ENCODE measurements at regions not wholly inside any gene's neighbourhood (a gene's known extent, or its start where the extent isn't known, plus 50 kb on each side); places are given as distances from the start of the nearest gene placed in this dataset.

- no peak overlapping the region for H3K4me3 ChIP-seq (ENCODE audit: low read length)
- no peak overlapping the region for H3K9ac ChIP-seq (ENCODE audit: low read length)
- H3K27ac ChIP-seq (ENCODE audit: low read length): no peak overlapping the region
- H2AFZ ChIP-seq (ENCODE audit: low read length): no peak overlapping the region
- no peaks in the 10 kb centered on the region for H3F3A ChIP-seq (ENCODE audit: insufficient read depth, low read length)
- H4K20me1 ChIP-seq (ENCODE audit: insufficient read depth, low read length): no peaks in the 10 kb centered on the region
- H3K4me1 ChIP-seq (ENCODE audit: low read length): 0 out of 2 replicates have a peak, but pooled peaks cover 8% of the 10 kb centered on the region
- no peaks in the 10 kb centered on the region for H3K9me3 ChIP-seq (replicated peaks; ENCODE audit: insufficient read depth, low read length)
- DNase-seq: no peak
- no peaks in the 10 kb centered on the region for H3K27me3 ChIP-seq (replicated peaks; ENCODE audit: insufficient read depth, low read length)
- H3K36me3 ChIP-seq (replicated peaks; ENCODE audit: insufficient read depth, low read length): no peaks in the 10 kb centered on the region
- no peak overlapping the region for H3K4me2 ChIP-seq (ENCODE audit: low read depth, low read length)
- H3K9me2 ChIP-seq (replicated peaks; ENCODE audit: insufficient read depth, low read length): no peaks in the 10 kb centered on the region
- H3K79me2 ChIP-seq (ENCODE audit: low read length): no peaks in the 10 kb centered on the region
- TF ChIP-seq CTCF (IDR thresholded peaks at IDR 0.05; ENCODE audit: low read length) (no peak), EZH2phosphoT487 (IDR thresholded peaks at IDR 0.05; ENCODE audit: low read length) (no peak), EZH2 (optimal IDR thresholded peaks at IDR 0.05; ENCODE audit: low read depth, low read length) (no peak)
Observed at GRCh38 chr14:100641274-100641860, 54.1 kb upstream of the BEGAIN start.

- Histone ChIP-seq H4K20me1 (ENCODE audit: insufficient read depth, low read length) (no peaks in the 10 kb centered on the region), H2AFZ (ENCODE audit: low read length) (no peak overlapping the region), H3K36me3 (replicated peaks; ENCODE audit: insufficient read depth, low read length) (no peaks in the 10 kb centered on the region), H3K4me2 (ENCODE audit: low read depth, low read length) (no peak overlapping the region), H3K27ac (ENCODE audit: low read length) (no peak overlapping the region), H3K79me2 (ENCODE audit: low read length) (no peaks in the 10 kb centered on the region), H3K9ac (ENCODE audit: low read length) (no peak overlapping the region), H3K4me1 (ENCODE audit: low read length) (0 out of 2 replicates have a peak, but pooled peaks cover 8% of the 10 kb centered on the region), H3K9me2 (replicated peaks; ENCODE audit: insufficient read depth, low read length) (no peaks in the 10 kb centered on the region), H3K4me3 (ENCODE audit: low read length) (no peak overlapping the region), H3K27me3 (replicated peaks; ENCODE audit: insufficient read depth, low read length) (no peaks in the 10 kb centered on the region), H3F3A (ENCODE audit: insufficient read depth, low read length) (no peaks in the 10 kb centered on the region), H3K9me3 (replicated peaks; ENCODE audit: insufficient read depth, low read length) (no peaks in the 10 kb centered on the region)
- DNase-seq: no peak
- TF ChIP-seq CTCF (IDR thresholded peaks at IDR 0.05; ENCODE audit: low read length): no peak
- no peak for TF ChIP-seq EZH2phosphoT487 (IDR thresholded peaks at IDR 0.05; ENCODE audit: low read length)
- no peak for TF ChIP-seq EZH2 (optimal IDR thresholded peaks at IDR 0.05; ENCODE audit: low read depth, low read length)
Observed at GRCh38 chr14:100643426-100643825, 56.2 kb upstream of the BEGAIN start.

- Histone ChIP-seq H3K27ac (ENCODE audit: low read length) (no peak overlapping the region), H3K4me2 (ENCODE audit: low read depth, low read length) (no peak overlapping the region)
Observed at GRCh38 chr14:100644383-100644782, 57.2 kb upstream of the BEGAIN start.

More at GRCh38 chr14:100644383-100644782, 57.2 kb upstream of the BEGAIN start:
- H3K9me3 ChIP-seq (replicated peaks; ENCODE audit: insufficient read depth, low read length): no peaks in the 10 kb centered on the region
- H3K27me3 ChIP-seq (replicated peaks; ENCODE audit: insufficient read depth, low read length): no peaks in the 10 kb centered on the region
- no peak for DNase-seq
- TF ChIP-seq EZH2 (optimal IDR thresholded peaks at IDR 0.05; ENCODE audit: low read depth, low read length): no peak
- TF ChIP-seq EZH2phosphoT487 (IDR thresholded peaks at IDR 0.05; ENCODE audit: low read length): no peak
- no peak for TF ChIP-seq CTCF (IDR thresholded peaks at IDR 0.05; ENCODE audit: low read length)
- no peak overlapping the region for H3K9ac ChIP-seq (ENCODE audit: low read length)
- no peak overlapping the region for H3K4me3 ChIP-seq (ENCODE audit: low read length)
- no peaks in the 10 kb centered on the region for H3K79me2 ChIP-seq (ENCODE audit: low read length)
- H3K36me3 ChIP-seq (replicated peaks; ENCODE audit: insufficient read depth, low read length): no peaks in the 10 kb centered on the region
- no peak overlapping the region for H2AFZ ChIP-seq (ENCODE audit: low read length)
- no peaks in the 10 kb centered on the region for H3F3A ChIP-seq (ENCODE audit: insufficient read depth, low read length)
- H4K20me1 ChIP-seq (ENCODE audit: insufficient read depth, low read length): no peaks in the 10 kb centered on the region
- H3K4me1 ChIP-seq (ENCODE audit: low read length): 0 out of 2 replicates have a peak, but pooled peaks cover 8% of the 10 kb centered on the region
- no peaks in the 10 kb centered on the region for H3K9me2 ChIP-seq (replicated peaks; ENCODE audit: insufficient read depth, low read length)
